Kidney capillary endothelial cell (primary cell): ENCODE measurements at regions not wholly inside any gene's neighbourhood (a gene's known extent, or its start where the extent isn't known, plus 50 kb on each side); places are given as distances from the start of the nearest gene placed in this dataset.
"Not testable (repeated sequence)": the region's sequence is repeated elsewhere in the genome, so short reads cannot be mapped to it uniquely, and the experiment has no call there.

Experiments
- DNase-seq: peaks from one replicate; pipeline ENCODE4 v3.0.0-alpha.2; 2018; ENCODE audit warnings: low spot score

DNA sequence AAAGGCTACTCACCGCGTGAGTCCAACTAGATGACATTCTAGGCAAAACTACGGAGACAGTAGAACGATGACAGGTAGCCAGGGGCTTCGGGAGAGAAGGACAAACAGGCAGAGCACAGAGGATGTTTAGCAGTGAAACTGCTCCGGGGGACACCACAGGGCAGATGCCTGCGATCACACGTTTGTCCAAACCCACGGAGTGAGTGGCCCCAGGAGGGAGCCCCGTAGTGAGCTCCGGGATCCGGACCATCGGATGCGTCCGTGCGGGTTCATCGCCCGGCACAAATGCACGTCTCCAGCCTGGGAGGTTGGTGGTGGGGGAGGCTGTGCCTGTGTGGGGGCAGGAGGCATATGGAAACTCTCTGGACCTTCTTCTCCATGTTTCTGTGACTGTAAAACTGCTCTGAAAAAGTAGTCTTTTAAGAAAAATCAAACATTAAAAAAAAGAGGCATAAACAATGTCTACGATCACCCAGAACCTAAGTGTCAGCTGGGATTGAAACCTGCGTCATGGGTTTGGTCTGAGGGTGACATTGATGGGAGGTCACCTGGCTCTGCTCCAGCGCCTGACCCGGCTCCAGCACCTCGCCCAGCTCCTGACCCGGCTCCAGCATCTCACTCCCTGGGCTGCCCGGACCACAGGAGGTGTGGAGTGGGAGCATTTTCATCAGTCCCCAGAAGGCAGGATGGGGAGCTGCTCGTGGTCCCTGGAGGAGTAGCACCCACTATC lies 83.0 kb upstream of the CTDP1 start:
- no peak for DNase-seq

DNA sequence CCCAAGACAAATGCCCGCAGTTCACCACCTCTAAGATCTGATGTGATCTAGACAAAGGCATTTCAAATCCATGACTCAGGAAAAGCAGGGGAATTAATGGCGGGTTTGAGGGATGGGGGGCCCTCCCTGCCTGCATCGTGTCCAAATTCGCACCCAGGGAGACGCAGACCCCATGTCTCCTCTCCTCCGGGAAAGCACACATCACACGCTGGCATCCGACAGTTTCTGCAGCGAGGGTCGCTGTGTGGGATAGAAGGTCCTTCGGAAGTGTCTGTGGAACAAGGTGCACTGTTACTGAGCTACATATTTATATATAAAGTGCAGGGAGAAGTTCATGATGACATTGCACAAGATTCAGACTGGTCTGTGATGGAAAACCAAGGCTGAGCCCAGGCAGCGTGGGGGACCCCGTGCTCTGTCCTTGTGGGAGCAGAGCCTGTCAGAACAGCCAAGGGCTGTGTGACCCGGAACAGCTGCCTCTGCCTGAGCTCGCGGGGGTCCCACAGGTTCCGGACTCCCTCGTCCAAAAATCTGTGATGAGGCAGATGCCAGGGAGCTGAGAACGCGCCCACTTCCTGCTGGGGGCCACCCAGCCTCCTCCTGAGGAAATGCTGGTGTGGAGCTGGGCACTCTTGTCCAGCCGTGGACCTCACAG lies 82.3 kb upstream of the CTDP1 start:
- DNase-seq = no peak

DNA sequence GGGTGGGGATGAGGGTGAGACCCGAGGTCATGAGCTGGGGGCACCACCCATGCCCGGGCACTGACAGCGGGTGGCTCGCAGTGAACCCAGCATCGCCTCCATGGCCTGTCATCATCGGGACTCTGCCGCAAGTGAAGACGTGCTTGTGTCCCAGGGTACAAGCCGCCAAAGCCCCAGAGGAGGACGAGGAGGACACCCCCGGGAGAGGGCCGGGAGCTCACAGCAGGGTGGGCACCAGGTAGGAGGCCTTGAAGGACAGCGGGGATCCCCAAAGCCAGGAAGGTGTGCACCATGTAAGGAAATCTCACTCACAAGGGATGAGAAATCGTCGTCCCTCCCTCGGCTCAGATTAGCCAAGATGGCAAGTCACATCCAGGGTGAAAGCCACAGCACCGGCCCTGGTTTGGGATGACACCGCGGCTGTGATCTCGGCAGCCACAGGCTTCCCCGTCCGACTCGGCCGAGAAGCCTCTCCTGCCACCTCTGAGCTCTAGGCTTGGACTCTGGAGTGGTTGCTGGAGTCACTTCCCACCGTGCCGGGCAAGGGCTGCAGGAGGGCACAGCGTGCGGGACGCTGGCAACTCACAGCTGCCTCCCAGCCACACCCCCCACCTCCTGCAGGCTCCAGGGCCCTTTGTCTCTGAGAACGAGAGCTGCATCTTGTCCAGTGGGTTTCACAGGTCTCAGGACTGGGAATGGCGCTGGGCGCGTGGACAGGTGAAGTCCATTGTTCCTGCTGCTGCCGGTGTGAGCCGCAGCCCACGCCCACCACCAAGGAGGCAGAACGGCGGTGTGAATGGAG lies 81.6 kb upstream of the CTDP1 start:
- DNase-seq = no peak

DNA sequence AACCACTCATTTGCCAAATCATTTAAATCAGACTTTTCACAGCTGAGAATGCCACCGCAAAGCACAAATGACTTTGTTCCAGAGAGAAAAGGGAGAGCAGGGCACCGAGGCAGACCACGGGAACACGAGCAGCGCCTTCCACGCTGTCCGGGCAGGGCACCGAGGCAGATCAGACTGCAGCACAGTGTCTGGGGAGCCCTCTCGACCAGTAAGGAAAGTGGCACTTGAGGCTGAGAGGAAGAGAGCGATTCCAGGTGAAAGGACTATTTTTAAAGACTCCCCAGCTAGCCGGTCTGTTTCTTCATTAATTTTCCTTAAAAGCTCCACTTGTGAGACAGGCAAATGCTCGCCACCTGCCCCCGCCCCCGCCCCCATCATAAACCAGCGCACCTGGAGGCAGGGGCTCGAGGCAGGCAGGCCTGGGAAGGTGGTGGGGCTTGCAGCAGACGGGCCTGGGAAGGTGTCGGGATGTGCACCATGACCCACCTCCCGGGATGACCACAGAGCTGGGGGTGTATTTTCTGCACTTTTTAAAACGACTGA lies 80.9 kb upstream of the CTDP1 start:
- no peak for DNase-seq

DNA sequence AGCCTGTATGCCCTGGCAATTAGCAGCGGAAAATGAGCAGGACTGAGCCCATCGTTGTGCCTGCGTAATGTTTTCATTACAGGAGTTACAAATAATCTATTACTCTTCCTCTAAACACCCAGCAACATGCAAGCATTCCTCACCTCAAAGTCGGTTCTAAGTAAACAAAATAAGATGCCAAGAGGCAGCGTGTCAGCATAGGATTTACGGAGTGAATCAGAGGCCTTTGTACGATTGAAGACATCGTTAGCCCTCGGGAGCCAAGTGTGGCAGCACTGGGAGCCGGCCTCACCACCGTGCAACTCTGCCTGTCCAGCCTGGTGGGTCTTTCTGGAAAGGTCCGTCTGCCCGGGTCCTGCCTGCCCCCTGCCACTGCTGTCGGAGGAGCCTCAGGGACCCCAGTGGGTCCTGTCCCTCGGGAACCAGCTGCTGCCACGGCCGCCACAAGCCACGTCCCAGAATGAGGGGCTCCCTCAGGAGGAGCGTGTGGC lies 80.1 kb upstream of the CTDP1 start:
- no peak for DNase-seq

DNA sequence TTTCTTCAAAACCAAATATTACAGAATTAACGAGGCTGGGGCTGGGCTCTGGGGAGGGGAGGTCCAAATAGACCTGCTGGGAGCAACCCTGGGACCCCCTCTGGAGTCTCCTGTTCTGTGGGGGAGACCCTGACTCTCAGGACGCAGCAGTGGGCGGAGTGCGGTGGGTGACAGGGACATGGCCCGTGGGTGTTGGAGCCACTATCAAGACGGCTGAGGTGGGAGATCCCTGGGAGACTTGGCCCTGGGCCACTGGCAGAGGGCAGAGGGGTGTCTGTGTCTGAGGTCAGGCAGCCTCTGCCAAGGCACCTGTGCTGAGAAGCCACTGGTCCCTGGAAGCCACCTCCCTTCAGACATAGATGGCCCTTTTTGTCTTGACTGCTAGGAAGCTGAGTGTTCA lies 79.5 kb upstream of the CTDP1 start:
- DNase-seq = no peak

DNA sequence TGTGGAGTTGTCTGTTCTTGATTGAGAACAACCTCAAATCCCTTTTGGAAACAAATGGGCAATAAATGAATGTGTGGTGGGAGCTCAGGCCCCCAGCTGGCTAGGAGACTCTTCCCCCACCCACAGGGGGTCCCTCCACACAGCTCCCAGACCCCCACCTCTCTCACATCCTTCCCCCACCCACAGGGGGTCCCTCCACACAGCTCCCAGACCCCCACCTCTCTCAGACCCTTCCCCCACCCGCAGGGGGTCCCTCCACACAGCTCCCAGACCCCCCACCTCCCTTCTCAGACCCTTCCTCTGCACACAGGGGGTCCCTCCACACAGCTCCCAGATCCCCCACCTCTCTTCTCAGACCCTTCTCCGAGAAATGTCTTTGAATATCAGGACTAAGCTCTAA lies 79.0 kb upstream of the CTDP1 start:
- no peak for DNase-seq

DNA sequence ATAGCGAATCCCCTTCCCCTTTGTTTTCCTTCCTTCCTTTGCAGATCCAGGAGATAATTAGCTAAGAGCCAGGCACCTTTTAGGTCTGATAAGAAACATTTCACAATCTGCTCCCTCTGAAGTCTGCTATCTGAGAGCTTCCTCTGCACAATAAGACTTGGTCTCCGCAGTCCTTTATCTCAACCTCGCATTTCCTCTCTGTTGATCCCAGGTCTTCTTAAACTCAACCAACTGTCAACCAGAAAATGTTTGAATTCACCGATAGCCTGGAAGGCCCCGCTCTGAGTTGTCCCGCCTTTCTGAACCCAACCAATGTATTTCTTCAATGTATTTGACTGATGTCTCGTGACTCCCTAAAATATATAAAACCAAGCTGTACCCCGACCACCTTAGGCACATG lies 78.4 kb upstream of the CTDP1 start:
- DNase-seq = no peak

DNA sequence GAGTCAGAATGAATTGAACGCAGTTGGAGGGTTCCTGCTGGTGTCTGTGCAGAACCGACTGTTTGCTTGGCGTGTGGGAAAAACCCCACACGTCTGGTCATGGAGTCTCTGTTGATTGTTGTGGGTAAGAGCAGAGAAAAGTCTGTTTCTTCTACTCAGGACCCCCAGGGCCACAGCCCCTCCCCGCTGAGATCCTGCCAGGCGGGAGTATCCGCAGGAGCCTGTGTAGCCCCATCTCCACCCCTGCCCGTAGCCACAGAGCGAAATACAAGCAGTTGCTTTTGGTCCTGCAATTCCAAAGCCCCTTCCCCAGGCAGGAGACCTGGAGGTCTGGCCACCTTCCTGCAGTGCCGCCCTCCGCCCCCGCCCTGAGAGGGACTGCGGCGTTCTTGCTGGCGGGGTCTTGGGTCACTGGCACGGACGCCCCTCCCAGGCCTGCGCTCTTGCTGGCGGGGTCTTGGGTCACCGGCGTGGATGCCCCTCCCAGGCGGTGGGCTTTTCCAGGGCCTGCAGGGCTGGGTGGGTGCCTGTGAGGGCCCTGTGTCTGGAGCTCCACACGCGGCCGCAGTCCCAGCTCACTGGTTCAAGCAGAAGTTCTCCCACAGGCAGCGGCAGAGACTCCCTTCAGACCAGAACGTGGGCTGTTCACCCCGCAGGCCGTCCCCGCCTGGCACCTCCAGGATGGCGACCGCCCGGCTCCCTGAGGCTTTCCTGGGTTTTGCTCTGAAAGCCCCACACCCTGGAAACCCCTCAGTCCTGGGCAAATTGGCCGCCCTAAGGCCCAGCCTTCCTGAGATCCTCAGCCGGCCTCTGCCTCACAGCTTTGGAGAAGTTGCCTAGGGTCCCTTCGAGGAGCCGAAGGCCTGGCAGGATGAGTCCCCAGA lies 76.0 kb upstream of the CTDP1 start:
- DNase-seq = no peak

DNA sequence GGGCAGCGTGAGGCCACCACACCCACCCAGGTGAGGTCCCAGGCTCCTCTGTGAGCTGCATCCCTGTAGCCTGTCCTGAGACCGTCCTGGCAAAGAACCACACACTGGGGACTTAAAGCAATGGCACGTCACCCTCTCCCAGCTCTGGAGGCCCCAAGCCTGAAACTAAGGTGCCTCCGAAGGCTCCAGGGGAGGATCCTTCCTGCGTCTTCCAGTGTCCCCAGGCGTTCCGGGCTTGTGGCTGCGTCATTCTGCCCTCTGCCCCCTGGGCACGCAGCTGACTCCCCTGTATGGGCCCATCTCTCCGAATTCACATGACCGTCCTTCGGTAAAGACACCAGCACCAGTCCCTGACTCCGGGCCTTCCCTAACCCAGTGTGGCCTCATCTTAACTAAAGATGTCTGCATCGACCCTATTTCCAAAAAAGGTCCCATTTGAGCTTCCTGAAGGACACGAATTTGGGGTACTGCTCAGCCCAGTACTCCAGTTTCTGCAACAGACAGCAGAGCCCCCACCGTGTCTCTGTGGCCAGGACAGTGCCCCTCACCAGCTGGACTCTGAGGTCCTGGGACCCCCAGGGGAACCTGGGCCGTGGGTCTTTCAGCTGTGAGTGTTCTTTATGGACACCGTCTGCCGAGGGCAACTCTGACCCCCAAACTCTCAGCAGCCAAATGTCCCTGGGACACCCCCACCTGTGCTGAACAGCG lies 75.2 kb upstream of the CTDP1 start:
- no peak for DNase-seq

DNA sequence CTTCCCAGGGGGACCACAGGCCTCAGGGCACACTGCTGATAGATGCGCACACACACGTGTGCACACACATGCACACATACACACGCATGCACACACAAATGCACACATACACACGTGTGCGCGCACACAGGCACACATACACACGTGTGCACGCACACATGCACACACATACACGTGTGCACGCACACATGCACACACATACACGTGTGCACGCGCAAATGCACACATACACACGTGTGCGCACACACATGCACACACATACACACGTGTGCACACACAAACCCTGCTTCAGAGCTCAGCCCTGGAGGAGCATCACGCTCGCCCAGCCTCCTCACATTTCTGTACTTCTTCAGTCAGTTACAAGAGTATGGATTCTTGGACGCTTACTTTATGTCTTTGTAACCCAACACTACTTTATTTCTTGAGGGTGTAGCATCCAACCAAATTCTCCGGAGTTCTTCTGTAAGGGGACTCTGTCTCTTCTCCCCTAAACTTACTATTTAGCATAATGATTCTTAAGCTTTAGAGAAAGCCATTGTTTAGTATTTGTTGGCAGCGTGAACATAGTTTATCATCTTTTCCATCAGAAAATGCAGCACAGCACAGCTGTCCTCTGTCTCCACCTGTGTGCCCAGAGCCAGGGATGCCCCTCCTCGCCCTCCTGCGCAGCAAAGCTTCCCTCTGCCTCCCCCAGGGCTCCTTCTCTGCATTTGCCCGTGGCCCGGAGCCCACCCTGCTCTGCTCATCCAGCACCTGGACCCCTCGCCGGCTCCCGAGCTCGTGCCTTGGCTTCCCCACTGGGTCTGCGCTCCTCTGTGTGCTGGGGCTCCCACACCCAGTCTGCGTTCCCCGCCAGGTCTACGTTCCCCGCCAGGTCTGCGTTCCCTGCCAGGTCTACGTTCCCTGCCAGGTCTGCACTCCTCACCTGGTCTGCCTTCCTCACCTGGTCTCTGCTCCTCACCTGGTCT lies 74.4 kb upstream of the CTDP1 start:
- no peak for DNase-seq

DNA sequence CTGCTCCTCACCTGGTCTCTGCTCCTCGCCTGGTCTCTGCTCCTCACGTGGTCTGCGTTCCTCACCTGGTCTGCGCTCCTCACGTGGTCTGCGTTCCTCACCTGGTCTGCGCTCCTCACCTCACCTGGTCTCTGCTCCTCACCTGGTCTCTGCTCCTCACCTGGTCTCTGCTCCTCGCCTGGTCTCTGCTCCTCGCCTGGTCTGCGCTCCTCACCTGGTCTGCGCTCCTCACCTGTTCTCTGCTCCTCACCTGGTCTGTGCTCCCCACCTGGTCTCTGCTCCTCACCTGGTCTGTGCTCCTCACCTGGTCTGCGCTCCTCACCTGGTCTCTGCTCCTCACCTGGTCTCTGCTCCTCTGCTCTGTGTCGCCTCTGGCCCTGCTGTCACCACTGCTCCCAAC lies 73.5 kb upstream of the CTDP1 start:
- not testable (repeated sequence) for DNase-seq

DNA sequence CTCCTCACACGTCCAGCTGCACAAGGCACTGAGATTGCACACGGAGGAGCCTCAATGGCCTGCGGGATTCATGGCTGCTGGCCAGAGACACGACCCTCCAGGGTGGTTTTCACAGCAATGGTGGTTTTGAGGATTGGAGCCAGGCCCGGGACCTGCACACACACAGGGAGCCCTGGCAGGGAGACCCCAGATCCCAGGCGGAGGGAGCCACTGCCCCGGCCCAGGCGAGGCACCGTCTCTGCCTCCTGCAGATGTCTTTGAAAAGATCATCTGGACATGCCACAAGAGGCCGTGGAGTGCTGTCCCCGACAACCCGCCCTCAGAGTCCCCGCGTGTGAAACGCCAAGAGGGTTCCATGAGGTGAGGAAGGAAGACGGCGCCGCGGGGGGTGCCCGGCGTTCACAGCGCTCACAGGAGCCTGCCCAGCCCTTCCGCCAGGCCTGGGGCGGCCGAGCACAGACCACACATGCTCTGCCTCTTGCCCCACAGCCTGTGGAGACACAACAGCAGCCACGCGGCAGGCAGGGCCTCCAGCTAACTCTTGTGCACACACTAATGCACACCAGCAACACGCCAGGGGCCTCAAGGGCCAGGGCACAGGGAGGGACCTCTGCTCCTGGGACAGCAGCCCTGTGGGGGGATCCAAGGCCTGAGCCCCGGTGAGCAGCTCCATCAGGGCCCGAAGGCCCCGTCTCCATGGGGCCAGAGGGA lies 72.8 kb upstream of the CTDP1 start:
- DNase-seq = no peak

DNA sequence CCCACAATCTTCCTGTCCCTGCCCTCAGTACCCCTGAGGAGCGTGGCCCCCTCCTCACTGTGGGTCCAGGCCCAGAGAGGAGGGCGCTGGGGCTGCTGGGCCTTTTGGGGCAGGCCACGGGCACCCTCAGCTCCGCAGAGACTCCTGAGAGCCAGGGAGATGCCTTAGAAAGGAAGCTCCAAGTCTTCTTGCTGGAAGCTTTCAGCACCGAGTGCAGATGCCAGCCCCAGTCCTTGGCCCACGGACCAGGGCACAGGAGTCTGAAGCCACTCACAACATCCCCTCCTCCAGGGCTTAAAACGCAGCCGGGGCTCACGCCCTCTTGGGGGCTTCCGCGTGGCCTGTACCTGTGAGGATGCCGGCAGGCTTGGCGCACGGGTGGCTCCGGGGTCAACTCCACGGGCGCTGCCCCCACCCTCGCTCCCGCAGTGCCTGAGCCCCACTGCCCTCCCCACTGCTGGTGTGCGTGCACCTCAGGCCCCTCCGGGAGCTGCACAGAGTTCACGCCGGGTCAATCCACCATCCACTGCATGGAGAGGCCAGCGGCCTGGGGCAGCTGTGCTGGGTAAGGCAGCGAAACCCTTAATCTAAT lies 72.1 kb upstream of the CTDP1 start:
- DNase-seq = no peak

DNA sequence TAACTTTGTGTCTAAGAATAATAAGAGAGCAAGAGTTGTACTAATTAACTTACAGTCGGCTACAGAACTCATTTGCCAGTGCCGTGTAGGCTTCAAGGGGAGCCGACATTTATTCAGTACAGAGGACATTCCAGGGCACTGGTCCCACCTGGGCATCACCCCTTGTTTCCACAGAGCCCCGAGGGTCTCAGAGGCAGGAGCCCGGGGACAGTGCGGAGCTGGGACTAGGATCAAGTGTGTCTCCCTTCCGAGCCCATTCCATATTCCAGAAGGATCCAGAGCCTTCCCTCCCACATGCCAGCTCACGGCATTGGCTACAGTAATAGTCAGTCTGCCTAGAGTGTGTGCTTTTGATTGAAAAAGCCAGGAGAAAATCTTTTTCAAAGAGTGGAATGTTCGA lies 71.5 kb upstream of the CTDP1 start:
- no peak for DNase-seq

DNA sequence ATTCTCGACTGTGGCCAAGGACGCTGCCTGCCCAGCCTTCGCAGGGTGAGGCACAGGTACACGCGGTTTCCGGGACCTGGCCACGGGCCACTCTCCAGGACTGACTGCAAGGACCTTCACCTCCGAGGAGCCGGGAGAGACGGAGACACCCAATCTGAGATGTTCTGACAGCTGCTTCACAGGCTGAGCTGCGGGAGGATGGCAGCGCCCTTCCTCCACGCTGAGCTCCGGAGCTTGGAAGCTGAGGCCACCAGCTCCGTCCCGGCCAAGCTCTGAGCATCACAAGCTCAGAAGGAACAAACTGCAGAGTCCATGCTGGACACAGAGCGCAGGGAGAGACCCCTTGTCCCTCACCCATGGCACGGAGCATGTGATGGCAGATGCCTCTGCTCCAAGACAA lies 71.1 kb upstream of the CTDP1 start:
- DNase-seq = no peak

DNA sequence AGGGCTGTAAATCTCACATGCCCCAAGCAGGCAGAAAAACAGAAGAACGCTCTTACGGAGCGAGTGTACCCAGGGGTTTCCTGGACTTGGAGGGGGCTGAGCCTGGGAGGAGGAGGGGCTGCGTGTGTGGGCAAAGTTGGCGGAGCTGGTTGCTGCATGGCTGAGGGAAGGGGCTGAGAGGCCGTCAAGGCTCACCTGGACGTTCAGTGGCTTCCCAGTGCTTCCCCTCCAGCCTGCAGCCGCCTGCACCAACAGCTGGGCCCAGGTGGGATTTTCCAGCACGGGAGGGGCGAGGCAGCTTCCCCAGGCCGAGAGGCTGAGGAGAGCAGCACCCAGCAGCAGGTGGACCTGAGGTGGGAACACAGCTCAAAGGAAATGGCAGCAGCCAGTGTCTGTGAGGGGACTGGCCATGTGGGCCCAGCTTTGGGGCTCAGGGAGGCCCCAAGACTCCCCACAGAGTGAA lies 70.6 kb upstream of the CTDP1 start:
- no peak for DNase-seq

DNA sequence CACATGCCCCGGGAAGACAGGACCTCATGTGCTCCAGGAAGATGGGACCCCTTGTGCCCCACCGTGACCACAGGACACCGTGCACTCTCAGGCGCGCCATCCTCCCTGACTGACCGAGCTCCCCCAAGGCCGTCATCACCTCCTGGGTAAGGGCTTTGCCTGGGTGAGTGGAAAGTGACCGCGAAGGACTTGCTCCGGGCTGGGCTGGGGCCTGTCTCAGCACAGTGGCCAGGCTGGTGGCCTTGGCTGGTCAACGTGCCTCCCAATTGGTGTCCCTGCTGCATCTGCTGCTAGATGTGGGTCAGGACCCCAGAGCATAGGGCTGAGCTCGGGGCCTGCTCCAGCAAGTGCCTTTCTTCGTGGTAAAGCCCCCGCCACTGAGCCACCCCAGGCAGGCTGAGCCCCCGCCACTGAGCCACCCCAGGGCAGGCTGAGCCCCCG lies 69.7 kb upstream of the CTDP1 start:
- DNase-seq = no peak
